ENCODE measurements at regions not wholly inside any gene's neighbourhood (a gene's known extent, or its start where the extent isn't known, plus 50 kb on each side); places are given as distances from the start of the nearest gene placed in this dataset.

GRCh38 chr1:209045331-209046057 is 538.0 kb upstream of the CAMK1G start:
- no peak for DNase-seq

GRCh38 chr1:209046058-209046417 is 537.5 kb upstream of the CAMK1G start:
- no peak for DNase-seq

DNA sequence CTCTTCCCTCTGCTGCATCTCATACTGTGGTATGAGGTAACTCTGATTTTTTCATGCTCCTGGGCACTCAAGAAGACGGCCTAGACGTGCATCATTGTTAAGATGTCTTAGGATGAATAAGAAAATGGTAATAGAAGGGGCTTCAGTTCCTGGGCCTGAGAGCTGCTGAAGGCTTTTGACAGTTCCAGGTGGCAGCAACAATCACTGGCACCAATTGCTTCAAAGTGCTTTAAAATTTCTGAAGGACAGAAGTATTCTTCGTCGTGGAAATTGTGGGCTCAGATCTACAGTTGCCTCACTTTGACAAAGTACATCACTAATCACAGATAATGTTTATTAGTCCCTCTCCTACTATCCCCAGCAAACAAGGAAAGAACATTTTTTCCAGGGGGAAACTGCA is 536.6 kb upstream of the CAMK1G start:
- DNase-seq = no peak

GRCh38 chr1:209048941-209049669 is 534.4 kb upstream of the CAMK1G start:
- DNase-seq = no peak

- no peak for DNase-seq
Measured at GRCh38 chr1:209051570-209051969, 531.9 kb upstream of the CAMK1G start.

DNA sequence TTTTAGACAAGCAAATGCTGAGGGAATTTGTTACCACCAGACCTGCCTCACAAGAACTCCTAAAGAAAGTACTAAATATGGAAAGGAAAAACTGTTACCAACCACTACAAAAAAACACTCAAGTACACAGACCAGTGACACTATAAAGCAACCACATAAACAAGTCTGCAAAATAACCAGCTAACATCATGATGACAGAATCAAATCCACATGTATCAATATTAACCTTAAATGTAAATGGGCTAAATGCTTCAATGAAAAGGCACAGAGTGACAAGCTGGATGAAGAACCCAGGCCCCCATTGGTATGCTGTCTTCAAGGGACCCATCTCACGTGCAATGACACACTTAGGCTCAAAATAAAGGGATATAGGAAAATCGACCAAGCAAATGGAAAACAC is 529.9 kb upstream of the CAMK1G start:
- DNase-seq = no peak

DNA sequence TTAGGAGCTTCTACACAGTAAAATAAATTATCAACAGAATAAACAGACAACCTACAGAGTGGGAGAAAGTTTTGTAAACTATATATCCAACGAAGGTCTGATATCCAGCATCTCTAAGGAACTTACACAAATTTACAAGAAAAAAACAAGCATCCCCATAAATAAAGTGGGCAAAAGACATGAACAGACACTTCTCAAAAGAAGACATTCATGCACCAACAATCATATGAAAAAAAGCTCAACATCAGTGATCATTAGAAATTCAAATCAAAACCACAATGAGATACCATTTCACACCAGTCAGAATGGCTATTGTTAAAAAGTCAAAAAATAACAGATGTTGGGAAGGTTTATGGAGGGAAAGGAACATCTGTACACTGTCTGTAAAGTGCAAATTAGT is 526.4 kb upstream of the CAMK1G start:
- DNase-seq = no peak

DNA sequence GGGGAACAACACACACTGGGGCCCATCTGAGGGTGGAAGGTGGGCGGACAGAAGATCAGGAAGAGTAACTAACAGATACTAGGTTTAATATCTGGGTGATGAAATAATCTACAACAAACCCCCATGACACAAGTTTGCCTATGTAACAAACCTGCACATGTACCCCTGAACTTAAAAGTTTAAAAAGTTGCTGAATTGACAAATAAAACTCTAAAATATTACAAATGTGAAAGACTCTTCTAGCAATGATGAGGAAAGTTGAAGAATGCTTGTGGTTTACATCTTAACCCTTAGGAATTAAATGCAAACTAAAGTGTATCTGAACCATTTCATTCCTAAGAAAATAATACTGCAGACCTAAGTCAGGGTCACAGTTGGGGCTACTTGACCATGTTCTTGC is 525.6 kb upstream of the CAMK1G start:
- peak; percentile 18 to 22 (median 22) for DNase-seq

DNA sequence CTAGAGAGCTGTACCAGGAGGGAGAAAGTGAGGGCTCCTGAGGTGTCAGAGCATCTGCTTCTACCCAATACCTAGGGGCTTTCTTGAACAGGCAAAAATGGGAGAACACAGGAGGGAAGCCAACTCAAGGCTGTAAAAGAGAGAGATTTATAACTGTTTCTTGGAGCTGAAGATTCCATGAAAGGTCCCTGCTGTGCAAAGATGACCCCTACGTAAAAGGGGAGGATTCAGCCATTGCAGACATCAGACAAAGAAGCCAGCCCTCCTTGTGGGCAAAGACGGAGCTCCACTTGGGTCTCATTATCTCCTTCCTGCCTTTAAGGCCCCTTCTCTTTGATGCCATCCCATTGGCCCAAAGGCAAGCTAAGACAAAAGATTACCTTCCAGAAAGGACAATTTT is 524.1 kb upstream of the CAMK1G start:
- DNase-seq = no peak

DNA sequence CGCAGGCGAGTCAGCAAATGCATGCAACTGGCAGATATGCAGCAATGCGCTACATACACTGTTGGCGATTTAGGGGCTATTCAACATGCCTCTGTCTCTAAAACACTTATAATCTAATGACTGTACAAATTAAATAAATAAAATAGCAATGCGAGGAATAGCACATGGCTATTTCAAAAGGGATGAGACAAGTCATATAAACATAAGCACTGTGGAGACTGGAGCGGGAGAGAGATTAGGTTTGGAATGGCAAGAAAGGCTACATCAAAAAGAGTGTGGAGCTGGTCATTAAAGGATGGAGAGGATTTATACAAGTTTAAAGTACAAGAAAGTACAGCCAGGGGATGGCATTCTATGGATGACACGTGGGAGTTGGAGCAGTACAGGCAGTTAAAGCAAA is 523.5 kb upstream of the CAMK1G start:
- no peak for DNase-seq

DNA sequence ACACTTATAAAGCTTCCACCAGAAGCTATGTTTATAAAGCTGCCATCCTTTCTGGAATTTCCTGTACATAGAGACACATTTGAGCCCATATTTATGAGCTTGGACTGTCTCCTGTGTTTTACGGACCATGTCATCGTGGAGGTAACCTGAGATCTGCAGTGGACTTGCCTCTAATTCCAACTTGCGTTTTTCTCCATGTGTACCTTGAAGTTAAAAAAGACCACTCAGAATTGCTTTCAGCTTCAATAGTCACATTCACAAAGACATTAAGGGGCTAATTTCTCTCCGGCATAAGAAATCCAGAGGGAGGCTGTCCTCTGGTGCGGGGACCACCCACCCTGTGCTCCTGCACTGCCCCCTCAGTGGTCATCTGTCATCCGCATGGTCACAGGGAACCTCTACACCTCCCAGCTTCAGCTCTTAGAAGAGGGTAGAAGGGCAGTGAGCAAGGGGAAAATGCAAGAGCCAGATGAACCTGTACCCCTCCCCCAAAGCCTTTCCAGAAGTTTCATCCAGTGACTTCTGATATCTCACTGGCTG is 521.4 kb upstream of the CAMK1G start:
- DNase-seq = no peak

GRCh38 chr1:209062863-209063262 is 520.7 kb upstream of the CAMK1G start:
- no peak for DNase-seq

- no peak for DNase-seq
Measured at GRCh38 chr1:209063767-209064659, 519.5 kb upstream of the CAMK1G start.

GRCh38 chr1:209064850-209065706 is 518.4 kb upstream of the CAMK1G start:
- DNase-seq = no peak

DNA sequence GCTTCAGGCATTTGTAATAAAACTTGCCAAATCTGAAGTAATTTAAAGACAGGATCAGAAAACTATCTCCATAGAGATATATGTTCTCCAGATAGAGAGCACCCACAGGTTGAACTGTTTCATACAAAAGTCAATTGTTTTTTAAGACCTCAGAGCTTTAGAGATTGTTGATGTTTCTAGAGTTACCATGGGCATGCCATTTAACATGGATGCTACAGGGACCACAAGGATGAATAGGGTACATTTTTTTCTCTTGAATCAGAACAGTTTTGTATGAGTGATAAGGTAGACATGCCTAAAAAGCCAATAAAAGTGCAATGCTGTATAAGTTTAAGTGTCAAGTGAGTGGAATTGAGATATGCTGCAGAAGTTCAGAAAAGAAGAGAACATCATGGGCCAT is 511.0 kb upstream of the CAMK1G start:
- DNase-seq = no peak

- DNase-seq = no peak
Measured at GRCh38 chr1:209073879-209074278, 509.6 kb upstream of the CAMK1G start.

GRCh38 chr1:209074575-209075250 is 508.8 kb upstream of the CAMK1G start:
- DNase-seq = no peak

DNA sequence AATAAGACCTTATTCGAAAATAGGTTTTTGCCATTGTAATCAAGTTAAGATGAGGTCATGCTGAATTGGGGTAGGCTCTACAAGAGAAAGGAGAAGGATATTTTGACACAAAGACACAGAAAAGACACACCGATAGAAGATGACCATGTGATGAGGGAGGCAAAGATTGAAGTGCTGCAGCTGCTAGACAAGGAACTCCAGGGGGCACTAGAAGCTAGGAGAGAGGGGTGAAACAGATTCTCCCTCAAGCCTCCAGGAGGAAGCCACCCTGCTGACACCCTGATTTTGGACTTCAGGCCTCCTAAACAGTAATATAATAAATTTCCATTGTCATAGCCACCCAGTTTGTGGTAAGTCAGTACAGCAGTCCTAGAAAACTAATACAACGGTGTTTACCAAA is 506.8 kb upstream of the CAMK1G start:
- peak; percentile 11 to 24 (median 16) for DNase-seq

- DNase-seq = no peak
Measured at GRCh38 chr1:209080170-209080781, 503.2 kb upstream of the CAMK1G start.

GRCh38 chr1:209086486-209087192 is 496.9 kb upstream of the CAMK1G start:
- no peak for DNase-seq

- DNase-seq = no peak
Measured at GRCh38 chr1:209094384-209094783, 489.1 kb upstream of the CAMK1G start.
